K562 (cell line): ENCODE measurements at regions not wholly inside any gene's neighbourhood (a gene's known extent, or its start where the extent isn't known, plus 50 kb on each side); places are given as distances from the start of the nearest gene placed in this dataset.

ENCODE experiments used
- ATAC-seq: fragments of 200-7000 bp; cut with Tn5 transposase; 3 replicates; pipeline ENCODE4 v1.9.1; 2020; ENCODE audit warnings: moderate library complexity
- BruUV-seq: library from RNA; stranded (reverse); fragments of 400-500 nt; replicated peaks from 2 replicates; lab custom pipeline; 2021; lab: Mats Ljungman, UMichigan
- CTCF ChIA-PET: fragments of 300-600 bp; formaldehyde crosslinking; extraction: SDS; loops from one replicate; lab custom pipeline; 2021; ENCODE audit warnings: low intra/inter-chr PET ratio; lab: Yijun Ruan, JAX
- POLR2A ChIA-PET: fragments of 300-600, 350-650 bp; sonication (Branson Sonifier 250); formaldehyde crosslinking; extraction: SDS; loops from one replicate; lab custom pipeline; 2021; ENCODE audit warnings: antibody characterized with exemption, inconsistent platforms; lab: Yijun Ruan, JAX
- DNase-seq, 4 experiments: peaks; one replicate each; pipeline versions ENCODE4 v3.0.0 to v3.0.0-alpha.2; 2011 to 2018; ENCODE audit warnings: low spot score in 3 of 4, mixed read lengths in 3 of 4; ENCODE audit errors: extremely low read depth in 1 of 4
- FAIRE-seq: peaks from 2 replicates; lab custom pipeline; 2011; peaks lifted over from hg19 to GRCh38; lab: Jason Lieb, UNC
- H2AFZ ChIP-seq: 2 replicates; pipeline ENCODE4 v1.6.0; 2011; ENCODE audit warnings: low read depth, low read length, control low read depth, inconsistent platforms
- H3K27ac ChIP-seq: fragments of 200-600 bp; 3 replicates; pipeline ENCODE4 v1.8.0; 2011; ENCODE audit warnings: low read depth, mild to moderate bottlenecking, control low read depth, inconsistent platforms, low read length, moderate library complexity, mixed read lengths; ENCODE audit errors: extremely low read depth
- H3K27me3 ChIP-seq, 2 experiments: fragments of 300-600 bp in 1 of 2; 2 replicates in 1 of 2; 3 replicates in 1 of 2; pipeline versions ENCODE4 v1.6.0 to v1.8.0; 2011; ENCODE audit warnings: inconsistent platforms in 2 of 2, low read length in 2 of 2, mild to moderate bottlenecking in 1 of 2, mixed read lengths in 1 of 2, moderate library complexity in 1 of 2; ENCODE audit not compliant: control insufficient read depth in 2 of 2, insufficient read depth in 2 of 2
- H3K36me3 ChIP-seq: fragments of 300-600 bp; 3 replicates; pipeline ENCODE4 v1.8.0; 2011; ENCODE audit warnings: mild to moderate bottlenecking, low read length, inconsistent platforms; ENCODE audit not compliant: control insufficient read depth, insufficient read depth
- H3K4me1 ChIP-seq, 2 experiments: fragments of 200-600 bp in 1 of 2; replicated peaks in 1 of 2; 2 replicates in 1 of 2; 3 replicates in 1 of 2; pipeline versions ENCODE4 v1.5.1 to v1.8.0; 2011; ENCODE audit warnings: inconsistent platforms in 2 of 2, low read length in 2 of 2, mild to moderate bottlenecking in 1 of 2, mixed read lengths in 1 of 2, moderate library complexity in 1 of 2; ENCODE audit not compliant: control insufficient read depth in 2 of 2, insufficient read depth in 2 of 2
- H3K4me2 ChIP-seq: 2 replicates; pipeline ENCODE4 v1.6.1; 2011; ENCODE audit warnings: low read length, control low read depth, inconsistent platforms, mixed read lengths; ENCODE audit not compliant: insufficient read depth
- H3K4me3 ChIP-seq: fragments of 200-600 bp; sonication (generic), shearing (Covaris generic); 2 replicates; pipeline ENCODE4 v1.5.1; 2016; ENCODE audit warnings: control low read depth, inconsistent platforms
- H3K79me2 ChIP-seq: fragments of 200-600 bp; 3 replicates; pipeline ENCODE4 v1.8.0; 2011; ENCODE audit warnings: low read length, inconsistent platforms; ENCODE audit not compliant: control insufficient read depth, insufficient read depth
- H3K9ac ChIP-seq, 2 experiments: 2 replicates each; pipeline versions ENCODE4 v1.6.0 to v1.6.1; 2011; ENCODE audit warnings: low read depth in 2 of 2, low read length in 2 of 2, control low read depth in 1 of 2, inconsistent platforms in 1 of 2, mild to moderate bottlenecking in 1 of 2, mixed read lengths in 1 of 2; ENCODE audit not compliant: insufficient read depth in 1 of 2
- H3K9me1 ChIP-seq: one replicate; pipeline ENCODE4 v1.6.0; 2011; ENCODE audit warnings: inconsistent platforms, mild to moderate bottlenecking, low read length, moderate library complexity; ENCODE audit not compliant: control insufficient read depth, insufficient read depth
- H3K9me3 ChIP-seq: replicated peaks from 2 replicates; pipeline ENCODE4 v1.5.1; 2011; ENCODE audit warnings: low read depth, low read length, inconsistent platforms; ENCODE audit not compliant: control insufficient read depth, insufficient read depth
- H4K20me1 ChIP-seq: replicated peaks from 2 replicates; pipeline ENCODE4 v1.6.1; 2011; ENCODE audit warnings: low read length, inconsistent platforms, mixed read lengths; ENCODE audit not compliant: control insufficient read depth, insufficient read depth
- ARID3B ChIP-seq: fragments of 250-450 bp; sonication (Bioruptor Pico); IDR thresholded peaks from 2 replicates; pipeline ENCODE4 v1.4.0; 2020; ENCODE audit warnings: borderline replicate concordance
- ESRRA ChIP-seq: fragments of 450-650 bp; IDR thresholded peaks from 2 replicates; pipeline ENCODE4 v1.6.1; 2014; ENCODE audit warnings: low read depth, mild to moderate bottlenecking, moderate library complexity, borderline replicate concordance
- HDAC2 ChIP-seq: fragments of 450-650 bp; IDR thresholded peaks from 2 replicates; pipeline ENCODE4 v1.6.1; 2016; ENCODE audit warnings: mild to moderate bottlenecking
- KDM2B ChIP-seq: fragments of 250-450 bp; sonication (Bioruptor Pico); IDR thresholded peaks from 2 replicates; pipeline ENCODE4 v1.8.0; 2021; ENCODE audit warnings: mild to moderate bottlenecking, moderate library complexity
- NCOA1 ChIP-seq: fragments of 450-650 bp; IDR thresholded peaks from 2 replicates; pipeline ENCODE4 v1.6.1; 2016; ENCODE audit warnings: low read depth
- PTBP1 ChIP-seq: fragments of 200-400 bp; formaldehyde crosslinking; IDR thresholded peaks from 2 replicates; pipeline ENCODE4 v1.6.1; 2017; ENCODE audit warnings: low read depth, low read length
- SETDB1 ChIP-seq: IDR thresholded peaks from one replicate; pipeline ENCODE4 v1.6.1; 2012; ENCODE audit warnings: low read length, control low read depth, inconsistent platforms
- THAP12 ChIP-seq: fragments of 250-450 bp; sonication (Bioruptor Pico); IDR thresholded peaks from 2 replicates; pipeline ENCODE4 v1.9.0; 2021; ENCODE audit warnings: mild to moderate bottlenecking, inconsistent platforms
- ZBTB17 ChIP-seq: fragments of 450-650 bp; formaldehyde crosslinking; IDR thresholded peaks from 2 replicates; pipeline ENCODE4 v1.4.0; 2020; ENCODE audit warnings: mild to moderate bottlenecking
- ZFP30 ChIP-seq: fragments of 250-450 bp; sonication (Bioruptor Pico); IDR thresholded peaks from 2 replicates; pipeline ENCODE4 v1.8.0; 2022; ENCODE audit warnings: moderate library complexity, mild to moderate bottlenecking, inconsistent platforms, borderline replicate concordance
- ZNF124 ChIP-seq: sonication (generic); formaldehyde crosslinking; IDR thresholded peaks from 2 replicates; pipeline ENCODE4 v1.8.1; 2022; ENCODE audit warnings: missing genetic modification reagents
- ZNF589 ChIP-seq: fragments of 200-800 bp; sonication (Bioruptor generic); IDR thresholded peaks from 2 replicates; pipeline ENCODE4 v1.6.1; 2016; ENCODE audit warnings: low read depth, missing genetic modification characterization, missing compliant biosample characterization
- WGBS: fragments of 100-300 bp; shearing (Covaris generic); methylation state at CpG from one replicate; pipeline ENCODE4 v1.1.6; 2016; ENCODE audit warnings: low coverage, mixed read lengths; ENCODE audit not compliant: insufficient coverage; ENCODE audit errors: missing lambda C conversion rate; 5-methylcytosine and 5-hydroxymethylcytosine counted together
- in situ Hi-C: fragments of 300-500 bp; cut with MboI; formaldehyde crosslinking; loops from 4 replicates; pipeline ENCODE4 v1.15.0; 2018; ENCODE audit warnings: inconsistent platforms, mixed read lengths
- intact Hi-C: fragments of 100-400 bp; cut with micrococcal nuclease; formaldehyde crosslinking; loops from 2 replicates; pipeline ENCODE4 v1.14.2; 2022

DNA sequence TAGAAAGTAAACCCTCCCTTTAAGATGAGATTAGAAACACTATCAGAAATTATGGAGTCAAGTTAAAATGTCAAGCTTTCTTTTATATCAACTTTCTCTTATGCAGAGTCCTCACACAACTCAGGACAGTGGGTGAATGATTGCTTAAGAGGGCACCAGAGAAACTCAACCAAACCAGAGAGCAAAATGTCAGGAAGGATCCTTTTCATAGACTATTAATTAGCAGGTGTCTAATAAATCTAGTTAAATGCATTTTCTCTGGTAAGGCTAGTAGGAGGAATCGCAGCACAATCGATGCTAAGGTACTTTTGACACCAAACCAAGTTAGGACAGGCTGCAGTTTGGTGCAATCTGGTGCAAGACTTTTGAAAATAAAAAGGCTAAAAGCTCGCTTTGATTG is 614.7 kb upstream of the FOXG1 start:
- H3K79me2 ChIP-seq: no peaks in the 10 kb centered on the region
- H4K20me1 ChIP-seq: no peaks in the 10 kb centered on the region
- ATAC-seq: no peak
- no peaks in the 10 kb centered on the region for H3K9me1 ChIP-seq
- intact Hi-C loops (no loop called here), in situ Hi-C loops (no loop called here)
- DNase-seq: no peak
- no peak for FAIRE-seq
- TF ChIP-seq ARID3B (CRISPR knock-in tag) (no peak), ESRRA (no peak), ZNF124 (CRISPR knock-in tag) (no peak), ZNF589 (CRISPR knock-in tag) (no peak), HDAC2 (no peak), NCOA1 (no peak), SETDB1 (no peak), KDM2B (no peak), ZBTB17 (CRISPR knock-in tag) (no peak), PTBP1 (no peak), ZFP30 (no peak), THAP12 (no peak)
- H3K27me3 ChIP-seq: no peaks in the 10 kb centered on the region
- H3K4me1 ChIP-seq: no peaks in the 10 kb centered on the region
- H3K27ac ChIP-seq: no peak overlapping the region
- ChIA-PET POLR2A (no interaction called here), CTCF (no interaction called here)
- no peak overlapping the region for H3K4me3 ChIP-seq
- no peaks in the 10 kb centered on the region for H3K36me3 ChIP-seq
- no peak overlapping the region for H3K4me2 ChIP-seq
- H3K9ac ChIP-seq: no peak overlapping the region
- no peak overlapping the region for H2AFZ ChIP-seq
- WGBS: 0% methylated on average over 3 of the region's 3 CpGs
- H3K9me3 ChIP-seq: no peaks in the 10 kb centered on the region
- no TSS peak for BruUV-seq
